ENCODE measurements at regions not wholly inside any gene's neighbourhood (a gene's known extent, or its start where the extent isn't known, plus 50 kb on each side); places are given as distances from the start of the nearest gene placed in this dataset.

DNA sequence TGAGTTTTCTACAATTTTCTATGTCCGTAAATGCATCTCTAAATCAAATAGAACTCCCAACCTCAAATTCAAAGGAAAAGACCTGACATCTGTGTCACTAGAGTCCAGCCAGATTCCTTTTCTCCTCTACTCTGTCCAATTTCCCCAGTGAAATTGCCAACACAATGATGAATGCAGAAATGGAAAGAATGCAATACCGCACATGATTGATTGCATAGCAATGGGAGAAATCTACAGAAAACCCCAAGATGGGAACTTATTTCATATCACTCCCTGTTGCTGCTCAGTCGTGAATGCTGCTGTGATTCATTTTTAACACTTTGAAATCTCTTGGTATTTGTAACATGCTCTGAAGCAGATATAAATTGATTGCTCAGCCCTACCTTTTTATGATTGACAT, 355.1 kb upstream of the TUSC1 start:
- TF ChIP-seq, protein P1, sequence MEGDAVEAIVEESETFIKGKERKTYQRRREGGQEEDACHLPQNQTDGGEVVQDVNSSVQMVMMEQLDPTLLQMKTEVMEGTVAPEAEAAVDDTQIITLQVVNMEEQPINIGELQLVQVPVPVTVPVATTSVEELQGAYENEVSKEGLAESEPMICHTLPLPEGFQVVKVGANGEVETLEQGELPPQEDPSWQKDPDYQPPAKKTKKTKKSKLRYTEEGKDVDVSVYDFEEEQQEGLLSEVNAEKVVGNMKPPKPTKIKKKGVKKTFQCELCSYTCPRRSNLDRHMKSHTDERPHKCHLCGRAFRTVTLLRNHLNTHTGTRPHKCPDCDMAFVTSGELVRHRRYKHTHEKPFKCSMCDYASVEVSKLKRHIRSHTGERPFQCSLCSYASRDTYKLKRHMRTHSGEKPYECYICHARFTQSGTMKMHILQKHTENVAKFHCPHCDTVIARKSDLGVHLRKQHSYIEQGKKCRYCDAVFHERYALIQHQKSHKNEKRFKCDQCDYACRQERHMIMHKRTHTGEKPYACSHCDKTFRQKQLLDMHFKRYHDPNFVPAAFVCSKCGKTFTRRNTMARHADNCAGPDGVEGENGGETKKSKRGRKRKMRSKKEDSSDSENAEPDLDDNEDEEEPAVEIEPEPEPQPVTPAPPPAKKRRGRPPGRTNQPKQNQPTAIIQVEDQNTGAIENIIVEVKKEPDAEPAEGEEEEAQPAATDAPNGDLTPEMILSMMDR (IDR thresholded peaks at IDR 0.05; ENCODE audit: low read depth, low read length), result no peak
- TF ChIP-seq MYC (IDR thresholded peaks at IDR 0.05; ENCODE audit: low read depth, low read length), result no peak
- TF ChIP-seq, protein P2, sequence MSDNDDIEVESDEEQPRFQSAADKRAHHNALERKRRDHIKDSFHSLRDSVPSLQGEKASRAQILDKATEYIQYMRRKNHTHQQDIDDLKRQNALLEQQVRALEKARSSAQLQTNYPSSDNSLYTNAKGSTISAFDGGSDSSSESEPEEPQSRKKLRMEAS (IDR thresholded peaks at IDR 0.05; ENCODE audit: low read depth, low read length), result no peak
